HUES6 (cell line): ENCODE measurements at regions not wholly inside any gene's neighbourhood (a gene's known extent, or its start where the extent isn't known, plus 50 kb on each side); places are given as distances from the start of the nearest gene placed in this dataset.

Experiments
- H3K27ac ChIP-seq: 2 replicates; pipeline ENCODE4 v1.7.0; 2013; ENCODE audit warnings: low read depth, mild to moderate bottlenecking, low read length, inconsistent platforms
- H3K27me3 ChIP-seq: 2 replicates; pipeline ENCODE4 v1.6.1; 2013; ENCODE audit warnings: low read length; ENCODE audit not compliant: control insufficient read depth, insufficient read depth
- H3K36me3 ChIP-seq: 2 replicates; pipeline ENCODE4 v1.6.1; 2013; ENCODE audit warnings: low read length; ENCODE audit not compliant: control insufficient read depth, insufficient read depth
- H3K4me1 ChIP-seq: 2 replicates; pipeline ENCODE4 v1.6.1; 2013; ENCODE audit warnings: low read length; ENCODE audit not compliant: control insufficient read depth, insufficient read depth
- H3K4me3 ChIP-seq: 2 replicates; pipeline ENCODE4 v1.5.1; 2013; ENCODE audit warnings: low read depth, low read length
- H3K9ac ChIP-seq: one replicate; pipeline ENCODE4 v1.6.1; 2013; ENCODE audit warnings: mild to moderate bottlenecking, low read length
- H3K9me3 ChIP-seq: 2 replicates; pipeline ENCODE4 v1.6.1; 2013; ENCODE audit warnings: low read depth, low read length; ENCODE audit not compliant: control insufficient read depth, insufficient read depth

GRCh38 chr15:61656391-61656790 is 403.9 kb downstream of the VPS13C start:
- Histone ChIP-seq H3K4me1 (peaks cover 7% of the 10 kb centered on the region), H3K27me3 (no peaks in the 10 kb centered on the region), H3K4me3 (no peak overlapping the region), H3K27ac (no peak overlapping the region), H3K9me3 (peaks cover 3% of the 10 kb centered on the region; the same call in 1 of the 2 replicates), H3K9ac (no peak overlapping the region), H3K36me3 (no peaks in the 10 kb centered on the region)

- Histone ChIP-seq H3K9me3 (peaks cover 3% of the 10 kb centered on the region; the same call in 1 of the 2 replicates), H3K4me3 (no peak overlapping the region), H3K9ac (no peak overlapping the region), H3K27ac (no peak overlapping the region), H3K4me1 (peaks cover 7% of the 10 kb centered on the region), H3K36me3 (no peaks in the 10 kb centered on the region), H3K27me3 (no peaks in the 10 kb centered on the region)
Measured at GRCh38 chr15:61655881-61656280, 404.4 kb downstream of the VPS13C start.

GRCh38 chr15:61654918-61655317 is 405.3 kb downstream of the VPS13C start:
- no peaks in the 10 kb centered on the region for H3K36me3 ChIP-seq
- no peak overlapping the region for H3K4me3 ChIP-seq
- peaks cover 7% of the 10 kb centered on the region for H3K4me1 ChIP-seq
- H3K9ac ChIP-seq = no peak overlapping the region
- no peaks in the 10 kb centered on the region for H3K27me3 ChIP-seq
- peaks cover 3% of the 10 kb centered on the region; the same call in 1 of the 2 replicates for H3K9me3 ChIP-seq
- H3K27ac ChIP-seq = no peak overlapping the region

DNA sequence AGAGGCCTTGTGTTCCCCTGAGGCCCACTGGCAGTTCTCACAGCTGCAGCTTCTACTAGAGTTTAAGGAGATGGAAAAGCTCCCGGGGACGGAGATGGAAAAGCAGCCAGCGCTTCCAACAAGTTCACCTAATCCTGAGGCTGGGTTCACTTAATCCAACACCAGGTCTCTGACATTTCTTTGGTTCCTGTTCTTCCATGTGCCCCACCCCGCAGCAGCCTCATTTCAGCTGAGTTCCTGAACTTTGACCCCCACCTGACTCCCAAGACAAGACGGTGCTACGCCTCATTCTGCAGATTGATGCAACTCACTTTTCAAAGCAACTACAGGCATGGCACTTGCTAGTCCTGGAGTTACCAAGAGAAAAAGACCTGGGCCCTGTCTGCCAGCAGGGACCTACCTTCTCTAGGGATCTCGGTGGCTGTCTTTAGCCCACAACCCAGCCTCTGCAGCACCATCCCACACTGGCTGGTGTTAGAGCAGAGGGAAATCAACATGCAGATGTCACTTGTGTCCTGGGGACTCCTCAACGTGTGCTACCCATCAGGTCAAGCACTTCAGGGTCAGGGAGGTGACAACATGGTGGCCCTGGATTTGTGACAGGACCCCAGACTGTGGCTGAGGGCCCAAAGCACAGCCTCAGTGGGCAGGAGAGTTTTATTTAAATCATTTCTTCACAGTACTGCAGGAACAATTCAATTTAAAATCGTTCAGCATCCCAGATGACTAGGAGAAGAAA is 406.1 kb downstream of the VPS13C start:
- Histone ChIP-seq H3K9ac (no peak overlapping the region), H3K36me3 (no peaks in the 10 kb centered on the region), H3K27ac (no peak overlapping the region), H3K4me3 (no peak overlapping the region), H3K9me3 (peaks cover 3% of the 10 kb centered on the region; the same call in 1 of the 2 replicates), H3K27me3 (no peaks in the 10 kb centered on the region), H3K4me1 (peaks cover 7% of the 10 kb centered on the region)

DNA sequence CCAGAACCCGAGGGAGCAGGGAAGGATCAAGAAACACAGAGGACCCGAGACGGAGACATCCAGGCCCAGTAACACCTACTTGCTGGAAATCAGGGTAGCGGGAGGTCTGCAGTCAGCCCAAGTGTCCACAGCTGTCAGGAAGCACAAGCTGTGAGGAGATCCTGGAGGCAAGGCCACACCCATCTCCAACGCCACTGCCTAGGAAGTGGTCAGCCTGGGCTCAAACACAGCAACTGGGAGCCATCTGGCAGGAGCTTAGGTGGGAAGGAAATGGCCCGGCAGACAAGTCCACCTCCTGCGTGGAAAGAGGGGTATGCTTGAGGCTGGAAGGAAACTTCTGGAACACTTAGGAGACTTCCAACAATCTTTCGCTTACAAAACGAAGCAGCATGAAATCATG is 407.1 kb downstream of the VPS13C start:
- H3K27ac ChIP-seq = no peak overlapping the region

GRCh38 chr15:61651267-61651666 is 409.0 kb downstream of the VPS13C start:
- Histone ChIP-seq H3K4me1 (peaks cover 7% of the 10 kb centered on the region), H3K9me3 (no peaks in the 10 kb centered on the region)

More for the DNA sequence above, 407.1 kb downstream of the VPS13C start:
- no peak overlapping the region for H3K4me3 ChIP-seq
- H3K9me3 ChIP-seq = no peaks in the 10 kb centered on the region
- no peaks in the 10 kb centered on the region for H3K27me3 ChIP-seq
- H3K4me1 ChIP-seq = peaks cover 7% of the 10 kb centered on the region
- H3K36me3 ChIP-seq = no peaks in the 10 kb centered on the region
- H3K9ac ChIP-seq = no peak overlapping the region

DNA sequence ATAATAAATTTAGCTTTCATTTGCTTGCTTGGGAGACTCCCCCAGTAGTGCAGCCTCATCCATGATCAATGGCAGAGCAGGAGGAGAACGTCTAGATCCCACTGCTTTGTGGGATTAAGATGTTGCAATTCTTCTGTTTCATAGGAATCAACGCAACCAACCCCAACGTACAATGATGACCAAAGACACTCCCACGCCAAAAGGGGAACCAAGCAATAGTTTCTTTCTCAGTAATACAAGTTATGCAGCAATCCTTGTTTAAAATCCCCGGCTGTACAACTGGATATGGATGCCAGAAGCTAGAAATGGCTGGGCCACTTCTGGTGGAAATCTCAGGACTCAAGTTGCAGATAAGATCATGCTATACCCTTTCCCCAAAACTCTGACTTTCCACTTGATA is 411.2 kb downstream of the VPS13C start:
- Histone ChIP-seq H3K4me3 (no peak overlapping the region), H3K9ac (no peak overlapping the region), H3K4me1 (peaks cover 13% of the 10 kb centered on the region), H3K27me3 (no peaks in the 10 kb centered on the region), H3K27ac (no peak overlapping the region), H3K9me3 (no peaks in the 10 kb centered on the region), H3K36me3 (no peaks in the 10 kb centered on the region)

More at GRCh38 chr15:61651267-61651666, 409.0 kb downstream of the VPS13C start:
- no peaks in the 10 kb centered on the region for H3K36me3 ChIP-seq
- no peaks in the 10 kb centered on the region for H3K27me3 ChIP-seq
- no peak overlapping the region for H3K4me3 ChIP-seq
- no peak overlapping the region for H3K27ac ChIP-seq
- no peak overlapping the region for H3K9ac ChIP-seq

DNA sequence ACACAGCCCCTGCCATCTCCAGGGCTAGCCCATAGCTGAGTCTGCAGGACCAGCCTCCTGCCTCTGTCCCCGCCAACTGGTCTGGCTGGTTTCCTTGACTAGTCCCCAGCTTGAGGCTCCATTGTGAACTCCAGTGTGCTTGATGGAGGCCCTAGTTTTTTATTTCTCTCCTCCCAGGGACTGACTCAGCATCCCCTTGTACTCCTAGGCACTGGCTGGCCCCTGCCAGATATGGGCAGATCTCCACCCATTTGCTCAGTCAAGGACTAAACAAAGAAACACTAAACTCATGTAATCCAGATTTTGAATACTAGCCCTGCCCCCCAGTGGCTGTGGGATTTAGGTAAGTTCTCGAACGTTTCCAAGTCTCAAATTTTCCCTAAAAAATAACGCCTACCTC is 415.4 kb upstream of the RORA start:
- H3K9ac ChIP-seq = no peak overlapping the region
- no peaks in the 10 kb centered on the region for H3K36me3 ChIP-seq
- no peaks in the 10 kb centered on the region for H3K27me3 ChIP-seq
- H3K9me3 ChIP-seq = no peaks in the 10 kb centered on the region
- H3K27ac ChIP-seq = no peak overlapping the region
- peaks cover 14% of the 10 kb centered on the region for H3K4me1 ChIP-seq
- H3K4me3 ChIP-seq = no peak overlapping the region

DNA sequence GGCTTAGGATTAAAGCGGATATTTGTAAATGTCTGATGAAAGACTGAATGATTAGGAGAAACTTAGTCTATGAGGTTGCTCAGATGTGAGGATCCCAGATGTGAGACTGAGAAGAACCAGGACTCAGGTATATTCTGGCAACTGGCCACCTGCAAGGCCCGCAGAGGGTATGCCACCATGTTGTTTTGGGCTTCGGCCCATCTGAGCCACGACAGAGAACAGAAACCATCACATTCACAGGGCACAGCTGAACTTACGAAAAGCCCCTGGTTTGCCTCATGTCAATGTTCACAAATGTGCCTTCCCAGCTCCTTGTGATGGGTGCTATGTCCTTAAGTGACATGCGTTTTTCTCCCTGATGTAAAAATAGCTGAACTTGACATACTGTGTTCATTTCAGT is 412.5 kb upstream of the RORA start:
- Histone ChIP-seq H3K9ac (no peak overlapping the region), H3K27ac (no peak overlapping the region), H3K27me3 (no peaks in the 10 kb centered on the region), H3K9me3 (no peaks in the 10 kb centered on the region), H3K36me3 (no peaks in the 10 kb centered on the region), H3K4me1 (peaks cover 14% of the 10 kb centered on the region), H3K4me3 (no peak overlapping the region)

- Histone ChIP-seq H3K9me3 (no peaks in the 10 kb centered on the region), H3K27ac (no peak overlapping the region), H3K27me3 (no peaks in the 10 kb centered on the region), H3K36me3 (no peaks in the 10 kb centered on the region), H3K9ac (no peak overlapping the region), H3K4me1 (peaks cover 14% of the 10 kb centered on the region), H3K4me3 (no peak overlapping the region)
Measured at GRCh38 chr15:61640756-61641155, 411.7 kb upstream of the RORA start.

- no peak overlapping the region for H3K4me3 ChIP-seq
- H3K4me1 ChIP-seq = peaks cover 13% of the 10 kb centered on the region
- no peak overlapping the region for H3K27ac ChIP-seq
- H3K27me3 ChIP-seq = no peaks in the 10 kb centered on the region
- H3K9me3 ChIP-seq = no peaks in the 10 kb centered on the region
- H3K9ac ChIP-seq = no peak overlapping the region
- H3K36me3 ChIP-seq = no peaks in the 10 kb centered on the region
Measured at GRCh38 chr15:61639491-61639890, 410.4 kb upstream of the RORA start.
